ENCODE measurements at regions not wholly inside any gene's neighbourhood (a gene's known extent, or its start where the extent isn't known, plus 50 kb on each side); places are given as distances from the start of the nearest gene placed in this dataset.

GRCh38 chr10:21021843-21022594 lies 124.9 kb upstream of the NEBL start:
- H4K20me1 ChIP-seq (ENCODE audit: control insufficient read depth, insufficient read depth) = no peaks in the 10 kb centered on the region
- intact Hi-C loops (cut with micrococcal nuclease; ENCODE audit: unreplicated experiment) = loop anchor here (5.0 kb wide), 1 partner anchor 140 kb away; no protein-coding TSS in a partner anchor
- H3K4me3 ChIP-seq = no peak overlapping the region
- H3K4me2 ChIP-seq (ENCODE audit: control insufficient read depth, insufficient read depth) = no peak overlapping the region
- in situ Hi-C loops (cut with MboI) = no loop called here
- H3K79me2 ChIP-seq (ENCODE audit: control insufficient read depth, insufficient read depth, low read length) = no peaks in the 10 kb centered on the region
- H3K9me3 ChIP-seq (replicated peaks; ENCODE audit: control insufficient read depth, insufficient read depth, low read length) = no peaks in the 10 kb centered on the region
- H3K9ac ChIP-seq (ENCODE audit: control insufficient read depth, insufficient read depth, low read length) = no peak overlapping the region
- RAD21 ChIA-PET (ENCODE audit: unreplicated experiment) = no interaction called here
- no peak overlapping the region for H2AFZ ChIP-seq (ENCODE audit: control insufficient read depth, low read depth, low read length)
- POLR2A ChIA-PET = no interaction called here
- CTCF ChIA-PET = interaction anchor here (1.2 to 1.3 kb wide), 2 partner anchors 159 to 247 kb away, joined by 3 read pairs; no protein-coding TSS in a partner anchor
- FAIRE-seq = no peak
- WGBS (ENCODE audit: insufficient coverage, insufficient replicate concordance, low lambda C conversion rate, missing lambda C conversion rate) = 47% methylated on average over 15 of the region's 15 CpGs
- H3K4me1 ChIP-seq (ENCODE audit: control insufficient read depth, insufficient read depth, low read length) = no peaks in the 10 kb centered on the region
- no TSS peak for BruUV-seq (replicated peaks)
- no peaks in the 10 kb centered on the region for H3K27me3 ChIP-seq (replicated peaks in 1 of 2; ENCODE audit: control insufficient read depth in 2 of 2, insufficient read depth in 2 of 2, low read length in 1 of 2)
- no peaks in the 10 kb centered on the region for H3K36me3 ChIP-seq (ENCODE audit: control insufficient read depth in 2 of 2, insufficient read depth in 2 of 2, low read length in 1 of 2)
- ATAC-seq = peak; percentile 58
- H3K27ac ChIP-seq (ENCODE audit: control insufficient read depth, insufficient read depth) = no peak overlapping the region
- SMC1A ChIA-PET (ENCODE audit: uncharacterized antibody, unreplicated experiment) = no interaction called here
- DNase-seq (ENCODE audit: low read depth, low spot score) = no peak
- TF ChIP-seq HDGF (IDR thresholded peaks at IDR 0.05) (no peak), SREBF1 (IDR thresholded peaks at IDR 0.05; ENCODE audit: low read length) (no peak), NRF1 (conservative IDR thresholded peaks at IDR 0.05; ENCODE audit: low read depth, low read length) (no peak), CTCF (IDR thresholded peaks at IDR 0.05 in 2 of 3, conservative IDR thresholded peaks at IDR 0.05 in 1 of 3; ENCODE audit: control insufficient read depth in 2 of 3, extremely low read depth in 1 of 3, insufficient read depth in 1 of 3, low read depth in 3 of 3, low read length in 3 of 3) (peak in 2 of 3 experiments; percentile 19 to 25; a peak in 2 of 6 replicates), POU2F2 (IDR thresholded peaks at IDR 0.05; ENCODE audit: borderline replicate concordance, low read depth, low read length) (no peak)
